Ishikawa (cell line): ENCODE measurements at regions not wholly inside any gene's neighbourhood (a gene's known extent, or its start where the extent isn't known, plus 50 kb on each side); places are given as distances from the start of the nearest gene placed in this dataset.

Source experiments
- CEBPB ChIP-seq: IDR thresholded peaks from 2 replicates; pipeline ENCODE4 v1.6.1; 2012
- CREB1 ChIP-seq: IDR thresholded peaks from 2 replicates; pipeline ENCODE4 v1.6.1; 2012; ENCODE audit warnings: low read depth
- EP300 ChIP-seq: IDR thresholded peaks from 2 replicates; pipeline ENCODE4 v1.6.1; 2012; ENCODE audit warnings: borderline replicate concordance
- FOXM1 ChIP-seq: IDR thresholded peaks from 2 replicates; pipeline ENCODE4 v1.6.1; 2012; ENCODE audit warnings: low read depth, borderline replicate concordance
- MAX ChIP-seq: IDR thresholded peaks from 2 replicates; pipeline ENCODE4 v1.6.1; 2012
- TAF1 ChIP-seq: IDR thresholded peaks from 2 replicates; pipeline ENCODE4 v1.6.1; 2012; ENCODE audit warnings: low read depth, mild to moderate bottlenecking

DNA sequence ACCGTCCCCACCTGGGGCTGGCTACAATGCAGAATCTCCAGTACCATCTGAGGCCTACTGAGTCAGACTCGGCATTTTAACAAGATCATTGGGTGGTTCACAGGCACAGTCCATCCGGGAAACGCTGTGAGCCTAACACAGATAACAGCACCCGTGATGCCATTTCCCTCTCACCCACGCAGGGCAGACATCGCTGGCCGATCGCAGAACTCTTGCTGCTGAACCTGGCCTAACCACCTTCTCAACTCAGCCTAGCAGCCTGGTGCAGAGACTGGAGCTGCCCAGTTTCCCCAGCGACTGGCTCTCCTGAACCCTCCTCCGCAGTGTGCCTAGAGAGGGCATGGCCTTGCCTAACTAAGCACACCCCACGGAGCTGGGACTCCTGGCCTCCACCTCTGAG, 83.3 kb downstream of the NCOR2 start:
- TF ChIP-seq CEBPB (no peak), FOXM1 (no peak), TAF1 (no peak), CREB1 (no peak), MAX (no peak), EP300 (no peak)
